GM19351 (cell line): ENCODE measurements at regions not wholly inside any gene's neighbourhood (a gene's known extent, or its start where the extent isn't known, plus 50 kb on each side); places are given as distances from the start of the nearest gene placed in this dataset.
A peak's percentile ranks its signal among the peaks of the same experiment; 100 is the strongest.

Experiments
- ATAC-seq: cut with Tn5 transposase; IDR thresholded peaks from one replicate; pipeline ENCODE4 v1.9.1; 2021; ENCODE audit warnings: mild to moderate bottlenecking, moderate library complexity; ENCODE audit not compliant: unreplicated experiment

DNA sequence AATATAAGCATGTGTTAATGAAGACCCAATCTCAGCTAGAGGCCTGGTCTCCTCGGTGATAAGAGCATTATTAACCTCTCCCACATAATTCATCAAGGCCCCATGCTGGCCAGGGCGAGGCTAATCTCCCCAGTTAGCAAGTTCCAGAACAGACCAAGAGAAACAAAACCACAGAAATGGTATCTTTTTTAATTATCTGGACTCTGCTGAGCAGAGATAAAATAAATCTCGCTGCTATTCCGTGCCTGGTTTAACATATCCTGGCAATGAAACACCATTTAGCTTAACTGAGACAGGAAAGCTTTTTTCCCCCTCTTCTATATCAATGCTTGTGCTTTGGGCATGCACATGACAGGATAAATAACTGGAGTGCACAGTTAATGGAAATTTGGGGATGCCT lies 72.5 kb upstream of the ARHGEF3 start:
- no peak for ATAC-seq

- ATAC-seq = no peak
Measured at GRCh38 chr3:56870436-56870835, 68.7 kb upstream of the ARHGEF3 start.

DNA sequence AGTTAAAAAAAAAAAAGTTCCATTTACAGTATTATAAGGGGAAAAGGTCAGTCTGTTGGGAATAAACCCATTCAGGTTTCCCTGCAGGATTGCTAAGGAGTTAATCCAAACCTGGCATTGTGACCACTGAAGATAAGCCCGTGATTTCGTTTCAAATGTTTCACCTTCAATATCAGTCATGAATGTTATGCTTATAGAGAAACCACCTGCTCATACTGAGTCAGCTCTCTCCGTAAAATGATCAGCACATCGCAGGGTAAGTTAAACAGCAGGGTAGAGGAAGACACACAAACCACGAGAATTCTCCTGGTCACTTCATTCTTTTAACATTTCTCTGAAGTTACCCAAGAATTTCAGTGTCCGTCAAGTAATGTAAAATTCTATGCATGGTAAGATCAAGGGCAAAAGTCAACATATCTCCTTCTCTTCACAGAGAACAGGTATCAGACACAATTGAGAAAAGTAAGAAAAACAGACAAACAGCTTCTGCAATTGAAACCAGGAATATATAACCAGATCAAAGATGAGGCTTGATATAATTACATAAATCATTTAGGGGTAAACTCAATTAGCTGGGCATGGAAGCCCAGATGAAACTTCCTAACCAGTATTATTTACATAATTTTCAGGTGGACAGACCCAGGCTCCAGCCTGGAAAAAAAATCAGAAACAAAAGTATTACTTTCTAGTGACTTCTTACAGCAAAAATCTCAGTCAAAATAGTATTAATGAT lies 67.6 kb upstream of the ARHGEF3 start:
- ATAC-seq = no peak

DNA sequence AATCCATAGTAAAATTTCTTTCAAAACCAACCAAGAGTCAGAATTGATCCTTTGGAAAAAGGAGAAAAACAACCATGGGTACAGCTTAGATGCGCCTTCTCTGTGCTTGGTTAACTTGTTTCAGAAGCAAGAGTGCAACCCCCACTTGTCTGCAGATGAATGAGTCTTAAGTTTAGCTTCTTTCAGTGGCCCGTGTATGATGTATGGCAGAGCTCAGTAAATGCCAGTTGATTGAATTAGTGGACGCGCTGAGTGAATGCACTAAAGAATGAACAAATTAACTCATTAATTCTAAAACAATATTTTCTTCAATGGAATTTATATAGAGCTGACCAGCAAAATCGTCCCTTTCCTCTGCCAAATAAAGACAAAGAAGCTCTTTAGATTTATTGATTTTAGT lies 67.0 kb upstream of the ARHGEF3 start:
- ATAC-seq = no peak

GRCh38 chr3:56867671-56868070 lies 65.9 kb upstream of the ARHGEF3 start:
- ATAC-seq = no peak

- no peak for ATAC-seq
Measured at GRCh38 chr3:56864918-56865524, 63.3 kb upstream of the ARHGEF3 start.

GRCh38 chr3:56864090-56864489 lies 62.3 kb upstream of the ARHGEF3 start:
- peak; percentile 40 for ATAC-seq

DNA sequence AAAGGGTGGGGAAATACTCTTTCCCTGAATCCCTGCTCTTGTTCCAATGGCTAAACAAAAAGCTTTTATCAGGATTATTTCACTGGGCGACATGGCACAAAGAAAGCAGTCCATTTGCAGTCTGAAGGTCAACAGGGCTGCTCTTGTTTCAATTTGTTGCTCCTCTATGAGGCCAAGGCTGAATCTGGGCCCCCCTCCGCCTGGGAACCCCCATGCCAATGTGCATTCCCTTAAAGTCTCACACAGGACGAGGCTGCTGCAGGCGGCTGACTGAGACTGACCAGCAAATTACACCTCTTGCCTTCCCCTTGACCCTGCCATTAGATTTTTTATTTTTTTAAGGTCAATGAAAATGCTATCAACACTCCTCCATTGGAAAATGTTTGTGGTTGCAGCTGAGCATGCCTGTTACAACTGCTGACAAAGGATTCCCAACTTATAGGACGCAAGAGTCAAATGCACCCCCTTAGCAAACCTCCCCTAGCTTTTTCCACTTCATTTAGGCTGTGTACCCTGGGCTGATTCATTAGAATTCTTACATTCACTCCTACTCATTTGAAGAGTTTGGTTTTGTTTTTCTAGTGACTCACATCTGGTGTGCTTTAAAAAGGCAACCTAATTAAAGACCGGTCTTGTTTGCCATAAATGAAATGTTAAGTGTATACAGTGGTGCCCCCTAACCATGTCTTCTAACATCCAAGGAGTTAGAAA lies 60.8 kb upstream of the ARHGEF3 start:
- ATAC-seq = peak; percentile 74

- ATAC-seq = no peak
Measured at GRCh38 chr3:56861511-56861910, 59.8 kb upstream of the ARHGEF3 start.

- ATAC-seq = no peak
Measured at GRCh38 chr3:56860939-56861338, 59.2 kb upstream of the ARHGEF3 start.

GRCh38 chr3:56860351-56860750 lies 58.6 kb upstream of the ARHGEF3 start:
- no peak for ATAC-seq

DNA sequence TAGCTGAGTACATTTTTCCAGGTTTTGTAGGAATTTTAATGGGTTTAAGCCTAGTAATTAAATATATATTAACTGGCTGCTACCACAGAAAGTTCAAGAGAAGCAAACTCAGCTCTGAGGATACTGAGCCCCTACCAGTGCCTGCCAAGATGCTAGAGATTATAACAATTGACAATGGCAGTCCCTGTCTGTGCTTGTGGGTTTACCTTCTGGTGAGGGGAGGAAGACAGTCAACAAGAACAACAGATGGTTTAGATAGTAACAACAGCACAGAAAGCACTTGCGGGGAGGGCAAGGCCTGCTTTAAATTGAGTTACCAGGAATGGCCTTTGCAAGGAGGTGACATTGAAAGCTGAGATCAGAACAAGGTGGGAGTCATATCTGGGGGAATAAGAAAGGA lies 56.6 kb upstream of the ARHGEF3 start:
- ATAC-seq = no peak

DNA sequence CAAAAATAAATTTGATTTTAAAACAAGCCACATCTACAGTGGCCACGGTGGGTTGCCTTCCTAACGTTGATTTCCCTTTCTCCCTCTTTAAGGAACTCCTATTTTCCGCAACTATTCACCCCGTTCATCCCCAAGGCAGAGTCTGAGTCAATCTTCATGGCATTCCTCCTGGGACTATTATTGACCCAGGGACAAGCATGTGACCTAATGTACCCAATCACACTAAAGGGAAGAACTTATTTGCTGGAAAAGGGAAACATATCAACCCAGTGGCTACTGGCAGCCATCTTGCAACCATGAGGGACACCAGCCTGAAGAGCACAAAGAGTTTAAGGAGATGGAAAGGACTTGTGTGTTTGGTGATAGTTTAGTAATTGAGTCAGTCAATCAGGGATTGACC lies 55.4 kb upstream of the ARHGEF3 start:
- ATAC-seq = no peak

- ATAC-seq = no peak
Measured at GRCh38 chr3:56856752-56857151, 55.0 kb upstream of the ARHGEF3 start.

GRCh38 chr3:56855856-56856512 lies 54.2 kb upstream of the ARHGEF3 start:
- ATAC-seq = no peak

GRCh38 chr3:56854856-56855611 lies 53.3 kb upstream of the ARHGEF3 start:
- no peak for ATAC-seq

GRCh38 chr3:56851966-56852884 lies 50.5 kb upstream of the ARHGEF3 start:
- no peak for ATAC-seq
